AG10803 (cell line): ENCODE measurements at regions not wholly inside any gene's neighbourhood (a gene's known extent, or its start where the extent isn't known, plus 50 kb on each side); places are given as distances from the start of the nearest gene placed in this dataset.
A peak's percentile ranks its signal among the peaks of the same experiment; 100 is the strongest.

Source experiments
- DNase-seq: peaks from one replicate; pipeline ENCODE4 v3.0.0; 2010; ENCODE audit warnings: low read depth
- H3K4me3 ChIP-seq: 2 replicates; pipeline ENCODE4 v1.5.1; 2011; ENCODE audit warnings: mild to moderate bottlenecking, low read length, control low read depth
- CTCF ChIP-seq: conservative IDR thresholded peaks from 2 replicates; pipeline ENCODE4 v1.5.1; 2011; ENCODE audit warnings: mild to moderate bottlenecking, low read length, control low read depth, inconsistent platforms

- no peak for DNase-seq
- no peak overlapping the region for H3K4me3 ChIP-seq
- TF ChIP-seq CTCF = no peak
Measured at GRCh38 chr10:3493621-3494020, 291.4 kb downstream of the KLF6 start.

GRCh38 chr10:3491571-3491970 lies 293.4 kb downstream of the KLF6 start:
- H3K4me3 ChIP-seq = no peak overlapping the region
- TF ChIP-seq CTCF = no peak
- DNase-seq = no peak

GRCh38 chr10:3487228-3487627 lies 297.8 kb downstream of the KLF6 start:
- H3K4me3 ChIP-seq = no peak overlapping the region
- no peak for TF ChIP-seq CTCF
- no peak for DNase-seq

GRCh38 chr10:3486346-3487065 lies 298.5 kb downstream of the KLF6 start:
- DNase-seq = no peak
- no peak overlapping the region for H3K4me3 ChIP-seq
- no peak for TF ChIP-seq CTCF

- no peak for TF ChIP-seq CTCF
- DNase-seq = no peak
- no peak overlapping the region for H3K4me3 ChIP-seq
Measured at GRCh38 chr10:3485057-3485686, 299.8 kb downstream of the KLF6 start.

- no peak for TF ChIP-seq CTCF
- DNase-seq = peak; percentile 59
- H3K4me3 ChIP-seq = no peak overlapping the region
Measured at GRCh38 chr10:3484306-3485056, 300.5 kb downstream of the KLF6 start.
